ENCODE measurements at regions not wholly inside any gene's neighbourhood (a gene's known extent, or its start where the extent isn't known, plus 50 kb on each side); places are given as distances from the start of the nearest gene placed in this dataset.

DNA sequence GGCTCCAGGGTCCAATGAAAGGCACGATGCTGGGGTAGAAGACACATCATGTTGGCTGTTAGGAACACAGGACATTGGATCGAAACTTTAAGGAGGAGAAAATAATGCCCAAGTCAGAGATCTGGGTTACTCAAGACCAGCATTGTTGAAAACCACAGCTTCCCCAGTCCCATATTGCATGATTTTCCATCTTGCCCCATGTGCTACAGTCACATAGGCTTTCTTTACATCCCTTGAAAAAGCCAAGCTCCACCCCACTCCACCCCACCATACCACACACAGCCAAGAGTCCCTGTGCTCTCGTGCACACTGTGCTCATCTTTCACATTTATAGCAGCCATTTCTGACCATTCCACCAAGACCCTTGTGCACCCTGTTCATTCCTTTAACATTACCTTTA, 636.2 kb downstream of the DIAPH3 start:
- TF ChIP-seq, protein P1, sequence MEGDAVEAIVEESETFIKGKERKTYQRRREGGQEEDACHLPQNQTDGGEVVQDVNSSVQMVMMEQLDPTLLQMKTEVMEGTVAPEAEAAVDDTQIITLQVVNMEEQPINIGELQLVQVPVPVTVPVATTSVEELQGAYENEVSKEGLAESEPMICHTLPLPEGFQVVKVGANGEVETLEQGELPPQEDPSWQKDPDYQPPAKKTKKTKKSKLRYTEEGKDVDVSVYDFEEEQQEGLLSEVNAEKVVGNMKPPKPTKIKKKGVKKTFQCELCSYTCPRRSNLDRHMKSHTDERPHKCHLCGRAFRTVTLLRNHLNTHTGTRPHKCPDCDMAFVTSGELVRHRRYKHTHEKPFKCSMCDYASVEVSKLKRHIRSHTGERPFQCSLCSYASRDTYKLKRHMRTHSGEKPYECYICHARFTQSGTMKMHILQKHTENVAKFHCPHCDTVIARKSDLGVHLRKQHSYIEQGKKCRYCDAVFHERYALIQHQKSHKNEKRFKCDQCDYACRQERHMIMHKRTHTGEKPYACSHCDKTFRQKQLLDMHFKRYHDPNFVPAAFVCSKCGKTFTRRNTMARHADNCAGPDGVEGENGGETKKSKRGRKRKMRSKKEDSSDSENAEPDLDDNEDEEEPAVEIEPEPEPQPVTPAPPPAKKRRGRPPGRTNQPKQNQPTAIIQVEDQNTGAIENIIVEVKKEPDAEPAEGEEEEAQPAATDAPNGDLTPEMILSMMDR (IDR thresholded peaks at IDR 0.05): no peak
- no peak for TF ChIP-seq POLR2A (IDR thresholded peaks at IDR 0.05)
